ENCODE measurements at regions not wholly inside any gene's neighbourhood (a gene's known extent, or its start where the extent isn't known, plus 50 kb on each side); places are given as distances from the start of the nearest gene placed in this dataset.

DNA sequence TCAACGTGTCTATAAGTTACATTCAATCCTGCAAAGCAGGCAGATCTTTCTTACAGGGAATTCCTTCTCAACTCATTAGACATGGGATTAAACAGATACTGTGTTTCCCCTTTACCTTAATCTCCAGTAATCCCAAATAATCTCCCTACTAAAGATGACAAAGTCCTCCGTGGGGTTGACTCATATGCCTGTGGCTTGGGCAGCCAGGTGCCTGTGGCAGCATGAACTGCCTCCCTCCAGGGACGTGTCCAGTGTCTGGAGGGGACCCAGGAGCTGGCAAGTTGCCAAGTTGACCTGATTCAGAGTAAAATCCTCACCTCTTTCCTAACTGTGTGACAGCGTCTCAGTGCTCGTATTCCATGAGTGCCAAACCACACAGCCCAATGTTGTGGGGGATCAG, 94.6 kb upstream of the PTCH1 start:
- DNase-seq, result no peak

- DNase-seq, result no peak
These were observed 93.4 kb upstream of the PTCH1 start for GRCh38 chr9:95610006-95610785.

DNA sequence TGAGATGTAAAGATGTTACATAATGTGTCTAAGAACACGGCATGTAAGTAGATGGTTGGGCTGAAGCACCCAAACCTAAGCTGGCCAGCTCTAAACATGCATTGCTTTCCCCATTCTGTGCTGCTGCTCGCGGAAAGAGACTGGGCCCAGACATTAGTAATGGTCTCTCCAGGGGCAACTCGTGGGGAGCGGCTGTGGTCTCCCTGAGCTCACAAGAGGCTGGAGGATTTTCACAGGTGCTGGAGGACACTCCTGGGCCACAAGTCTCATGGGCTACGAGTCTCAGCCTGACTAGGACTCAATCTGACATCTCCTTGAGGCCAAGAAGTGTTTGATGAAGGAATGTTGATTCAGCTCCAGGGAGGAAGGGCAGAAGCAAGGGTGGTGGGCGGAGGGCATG, 92.7 kb upstream of the PTCH1 start:
- DNase-seq, result no peak

- no peak for DNase-seq
These were observed 91.6 kb upstream of the PTCH1 start for GRCh38 chr9:95608341-95608740.

DNA sequence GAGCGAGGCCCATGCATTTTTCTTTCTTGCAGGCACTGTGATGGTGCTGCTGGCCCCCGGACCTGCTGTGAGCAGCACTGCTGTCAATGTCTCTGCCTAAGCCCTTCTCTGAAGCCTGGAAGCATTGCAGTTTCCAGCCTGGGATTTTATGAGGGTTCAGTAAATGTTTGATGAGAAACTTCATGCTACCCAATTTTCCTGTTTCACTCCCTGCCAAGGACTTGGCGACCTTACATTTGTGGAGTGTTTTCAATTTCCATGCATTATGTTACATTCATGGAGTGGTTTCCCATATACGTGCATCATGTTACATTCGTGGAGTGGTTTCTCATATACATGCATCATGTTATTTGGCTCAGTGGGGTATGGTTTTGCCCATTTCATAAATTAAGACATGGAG, 90.7 kb upstream of the PTCH1 start:
- DNase-seq, result no peak

DNA sequence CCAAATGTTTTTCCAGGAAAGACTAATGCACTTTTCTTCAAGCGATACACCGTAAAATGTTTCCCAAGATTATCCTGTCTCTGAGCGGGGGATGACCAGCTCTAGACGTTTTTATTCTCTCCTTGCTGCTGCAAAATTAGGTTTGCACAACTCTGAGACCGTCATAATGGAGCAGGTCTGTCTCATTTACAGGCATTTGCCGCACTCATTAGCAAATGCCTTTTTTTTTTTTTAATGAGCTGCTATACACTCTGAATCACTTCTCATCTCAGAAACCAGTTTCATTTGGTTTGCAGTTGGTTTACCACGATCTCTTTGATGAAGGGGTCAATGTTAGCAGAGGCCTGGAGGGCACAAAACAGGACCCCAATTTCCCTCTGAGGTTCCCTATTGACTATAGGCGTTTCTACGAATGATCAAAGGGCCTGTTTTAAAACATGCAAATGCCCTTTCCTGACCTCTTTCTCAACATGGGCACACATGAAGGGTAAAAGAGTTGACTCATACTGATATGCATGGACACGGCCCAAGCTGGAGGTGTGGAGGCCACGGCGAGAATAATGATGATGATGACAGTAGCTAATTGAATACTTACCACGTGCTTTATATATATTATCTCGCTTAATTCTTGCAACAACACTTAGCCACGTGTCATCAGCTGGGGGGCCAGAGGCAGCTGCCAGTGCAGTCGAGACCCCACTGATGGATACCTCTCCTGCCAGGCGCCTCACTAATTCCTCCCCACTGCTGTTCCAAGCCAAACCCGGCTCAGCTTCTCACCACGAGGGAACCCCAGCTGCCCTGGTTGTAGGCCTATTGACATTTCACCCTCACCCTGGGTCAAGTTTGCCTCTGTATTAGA, 89.9 kb upstream of the PTCH1 start:
- no peak for DNase-seq

DNA sequence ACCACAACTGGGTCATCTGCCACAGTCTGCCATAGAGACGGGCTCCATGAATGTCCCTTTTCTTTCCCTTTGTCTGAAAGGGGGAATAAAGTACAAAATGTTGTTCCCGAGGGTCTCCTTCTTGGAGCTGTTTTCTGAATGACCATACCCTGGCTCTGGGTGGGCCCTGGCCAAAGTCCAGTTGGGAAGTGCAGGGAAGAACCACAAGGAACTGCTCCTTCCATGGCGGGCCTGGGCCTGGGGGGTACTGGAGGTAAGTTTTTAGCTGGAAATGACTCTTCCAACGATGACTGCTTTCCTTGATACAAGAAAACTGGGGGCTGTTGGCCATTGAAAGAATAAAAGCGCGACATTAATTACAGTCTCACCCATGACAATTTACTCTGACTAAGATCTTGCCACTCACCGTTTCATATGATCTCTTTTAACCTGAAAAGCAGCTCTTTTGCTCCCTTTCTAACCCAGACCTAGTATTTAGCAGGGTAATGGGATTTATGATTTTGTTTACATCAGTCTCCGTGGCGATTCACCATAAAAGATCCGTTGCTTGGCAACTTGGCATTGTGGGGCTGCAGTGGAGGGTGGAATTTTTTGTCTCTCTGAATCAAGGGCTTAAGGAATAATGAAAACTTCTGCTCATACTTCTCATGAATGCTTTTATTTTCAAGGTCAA, 89.2 kb upstream of the PTCH1 start:
- DNase-seq, result no peak

DNA sequence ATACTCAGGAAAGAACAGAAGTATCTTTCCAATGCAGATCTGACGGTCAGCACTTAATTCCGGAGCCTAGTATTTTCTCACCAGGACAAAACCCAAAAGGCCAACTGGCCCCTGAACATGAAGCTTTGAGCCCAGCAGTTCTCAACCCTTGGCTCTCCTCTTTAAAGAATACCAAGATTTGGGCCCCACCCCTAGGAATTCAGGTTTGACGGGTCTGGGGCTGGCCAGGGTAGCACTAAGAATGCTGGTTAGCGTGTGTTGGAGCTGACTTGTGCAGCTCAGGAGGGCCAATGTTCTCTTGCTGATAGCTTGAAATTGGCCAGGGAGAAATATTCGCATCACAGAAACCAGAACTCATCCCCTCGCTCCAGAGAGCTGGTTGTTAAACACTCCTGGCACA, 88.3 kb upstream of the PTCH1 start:
- no peak for DNase-seq

DNA sequence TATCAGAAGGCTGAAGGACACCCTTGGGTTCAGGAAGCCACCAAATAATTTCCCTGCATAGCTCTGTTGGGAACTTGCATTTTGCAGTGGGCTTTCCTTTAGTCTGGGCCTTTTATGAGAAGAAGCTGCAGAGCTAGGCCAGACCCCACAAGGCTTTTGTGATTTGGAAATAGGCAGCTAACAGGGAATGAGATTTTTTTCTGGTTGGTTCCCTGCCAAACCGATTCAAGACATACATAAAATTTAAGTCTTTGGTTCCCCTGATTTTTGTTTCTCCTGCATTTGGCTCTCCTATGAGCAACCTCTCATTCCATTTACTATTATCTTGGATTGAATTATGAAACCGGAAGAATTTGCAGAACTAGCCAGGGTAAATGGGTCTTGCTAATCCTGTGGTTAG, 81.5 kb upstream of the PTCH1 start:
- DNase-seq, result no peak

DNA sequence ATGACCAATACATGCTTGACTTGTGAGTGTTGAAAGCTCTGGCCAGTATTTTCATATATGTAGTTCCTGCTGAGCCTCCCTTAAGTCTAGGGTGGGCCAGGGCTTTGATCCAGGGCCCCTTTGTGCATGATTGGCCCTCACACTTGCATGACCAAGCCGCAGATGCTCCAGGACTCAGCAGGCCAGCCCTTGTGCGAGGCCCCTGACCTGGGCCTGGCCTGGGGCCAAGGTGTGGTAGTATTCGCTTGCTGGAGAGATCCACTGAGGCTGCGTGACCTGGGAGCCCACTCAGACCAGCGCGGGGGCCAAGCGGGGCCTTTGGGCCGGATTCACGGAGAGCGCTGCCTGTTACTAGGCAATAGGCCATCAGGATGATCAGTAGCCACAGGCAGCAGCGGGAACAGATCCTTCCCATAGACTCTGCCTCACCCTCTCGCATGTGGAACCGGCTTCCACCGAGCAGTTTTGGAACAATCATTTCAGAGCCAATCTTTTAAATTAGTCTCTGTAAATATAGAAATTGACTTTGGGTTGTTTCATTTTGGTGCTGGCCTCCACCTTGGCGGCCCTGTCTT, 79.0 kb upstream of the PTCH1 start:
- DNase-seq, result no peak

- DNase-seq, result no peak
These were observed 76.2 kb upstream of the PTCH1 start for GRCh38 chr9:95592931-95593330.

- DNase-seq, result no peak
These were observed 72.2 kb upstream of the PTCH1 start for GRCh38 chr9:95588724-95589588.

DNA sequence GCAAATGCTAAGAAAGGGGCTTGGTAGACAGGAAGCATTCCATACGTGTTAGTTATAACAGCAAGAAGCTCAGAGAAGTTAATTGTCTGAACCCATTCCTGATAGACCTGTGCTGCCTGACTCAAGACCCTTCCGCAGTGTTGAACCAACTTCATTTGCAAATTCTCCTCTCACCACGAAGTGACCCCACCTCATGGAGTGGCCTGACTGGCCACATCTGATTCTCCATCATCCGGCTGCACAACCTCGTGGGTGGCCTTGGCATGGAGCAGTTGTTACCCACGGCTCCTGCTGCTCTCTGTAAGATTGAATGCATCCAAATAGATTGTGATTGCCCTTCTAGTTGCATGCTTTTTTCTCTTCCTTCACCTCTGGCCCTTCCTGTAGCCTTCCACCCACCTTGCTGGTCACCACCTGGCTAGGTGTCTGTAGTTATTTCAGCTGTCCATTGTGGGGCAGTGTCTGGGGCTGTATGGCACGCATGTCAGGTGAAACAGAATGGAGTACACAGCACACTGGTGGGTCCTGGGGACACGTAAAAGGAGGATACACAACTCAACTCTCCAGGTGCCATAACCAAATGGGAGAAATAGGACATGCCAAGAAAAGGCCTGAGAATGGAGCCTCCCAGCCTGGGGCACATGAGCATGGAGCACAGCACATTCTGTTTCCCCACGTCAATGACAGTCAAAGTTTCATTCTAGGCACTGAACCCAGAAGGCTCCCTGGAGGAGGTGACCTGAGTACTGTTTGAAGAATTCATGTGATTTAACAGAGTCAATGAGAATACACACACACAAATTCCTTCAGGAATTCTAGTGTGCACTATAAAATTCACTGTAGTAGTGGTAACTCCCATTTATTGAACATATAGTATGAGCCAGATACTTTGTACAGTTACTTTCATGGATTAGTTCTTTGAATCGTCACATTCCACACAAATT, 70.5 kb upstream of the PTCH1 start:
- DNase-seq, result no peak

GRCh38 chr9:95586326-95586725, 69.6 kb upstream of the PTCH1 start:
- no peak for DNase-seq

- DNase-seq, result no peak
These were observed 69.1 kb upstream of the PTCH1 start for GRCh38 chr9:95585824-95586223.

DNA sequence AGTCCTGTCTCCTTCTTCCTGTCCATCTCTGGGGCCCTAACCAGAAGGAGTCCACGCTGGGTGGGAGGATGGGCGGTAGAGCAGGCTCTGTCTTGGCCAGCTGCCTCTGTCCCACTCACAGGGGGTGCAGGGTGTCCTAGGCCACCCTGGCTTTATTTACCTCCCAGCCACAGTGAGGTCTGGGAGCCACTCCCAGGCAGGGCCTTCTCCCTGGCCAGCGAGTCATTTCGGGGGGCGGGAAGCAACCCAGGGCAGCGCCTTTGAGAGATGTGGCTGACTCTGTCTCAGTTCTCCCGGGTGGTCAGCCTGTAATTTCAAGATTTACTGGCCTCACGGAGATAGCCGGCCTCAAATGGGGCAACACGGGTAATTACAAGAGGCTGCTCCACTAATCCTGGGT, 67.4 kb upstream of the PTCH1 start:
- DNase-seq, result no peak

DNA sequence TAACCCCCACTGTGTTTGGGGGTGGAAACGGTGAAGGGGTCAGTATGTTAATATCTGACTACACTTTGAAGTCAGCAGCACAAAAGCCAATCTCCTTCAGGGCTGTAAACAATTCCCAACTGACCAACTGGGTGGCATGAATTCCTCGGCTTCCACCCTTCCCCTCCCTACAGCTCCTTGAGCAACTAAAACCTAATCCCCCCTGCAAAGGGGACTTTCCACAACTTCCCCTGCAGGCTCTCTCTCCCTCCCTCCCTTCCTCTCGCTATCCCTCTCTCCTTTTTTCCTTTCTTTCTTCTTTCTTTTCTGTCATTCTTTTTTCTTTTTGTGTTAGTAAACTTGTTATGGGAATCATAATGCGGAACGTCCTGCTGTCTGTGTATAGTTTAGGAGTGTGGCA, 65.1 kb upstream of the PTCH1 start:
- DNase-seq, result no peak

GRCh38 chr9:95580812-95581761, 64.3 kb upstream of the PTCH1 start:
- no peak for DNase-seq

DNA sequence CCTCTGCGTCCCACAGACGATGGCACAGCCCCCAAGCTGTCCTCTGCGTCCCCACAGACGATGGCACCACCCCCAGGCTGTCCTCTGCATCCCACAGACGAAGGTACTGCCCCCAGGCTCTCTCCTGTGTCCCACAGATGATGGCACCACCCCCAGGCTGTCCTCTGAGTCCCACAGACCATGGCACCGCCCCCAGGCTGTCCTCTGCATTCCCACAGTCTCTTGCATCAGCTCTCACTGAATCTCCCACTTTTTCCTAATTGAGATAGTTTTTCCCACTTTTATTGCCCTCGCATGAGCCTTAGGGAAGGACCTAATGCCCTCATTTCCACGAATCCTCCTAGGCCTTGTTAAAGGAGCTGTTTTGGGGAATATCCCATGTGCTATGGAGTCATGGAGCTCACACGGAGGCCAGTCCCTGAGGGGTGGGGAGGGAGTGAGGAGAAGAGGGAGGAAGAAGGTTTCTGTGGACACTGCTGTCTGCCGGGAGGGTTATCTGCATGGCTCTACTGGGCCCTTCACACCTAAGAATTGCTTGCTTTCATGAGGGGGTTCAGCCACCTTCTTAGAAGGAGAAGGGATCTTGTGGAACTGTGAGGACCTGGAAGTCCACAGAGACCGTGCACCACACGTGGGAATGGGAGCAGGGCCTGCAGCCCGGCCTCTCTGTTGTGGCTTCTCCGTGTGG, 58.2 kb upstream of the PTCH1 start:
- no peak for DNase-seq
